Mesendoderm (in vitro differentiated cells): ENCODE measurements at regions not wholly inside any gene's neighbourhood (a gene's known extent, or its start where the extent isn't known, plus 50 kb on each side); places are given as distances from the start of the nearest gene placed in this dataset.

Source experiments
- DNase-seq: peaks from one replicate; pipeline ENCODE4 v3.0.0; 2013
- H2AK5ac ChIP-seq: 2 replicates; pipeline ENCODE4 v1.6.1; 2013; ENCODE audit warnings: low read length, inconsistent platforms
- H2BK120ac ChIP-seq: 2 replicates; pipeline ENCODE4 v1.6.1; 2013; ENCODE audit warnings: low read depth, mild to moderate bottlenecking, low read length, moderate library complexity, mixed read lengths
- H2BK15ac ChIP-seq: replicated peaks from 2 replicates; pipeline ENCODE4 v1.6.1; 2013; ENCODE audit warnings: low read depth, mild to moderate bottlenecking, moderate library complexity
- H2BK5ac ChIP-seq: 2 replicates; pipeline ENCODE4 v1.6.1; 2013; ENCODE audit warnings: low read length, inconsistent platforms
- H3K18ac ChIP-seq: 2 replicates; pipeline ENCODE4 v1.6.1; 2013; ENCODE audit warnings: mild to moderate bottlenecking, low read length, mixed read lengths
- H3K23ac ChIP-seq: one replicate; pipeline ENCODE4 v1.6.1; 2013; ENCODE audit warnings: low read length
- H3K27ac ChIP-seq: 2 replicates; pipeline ENCODE4 v1.5.1; 2013; ENCODE audit warnings: low read depth, mild to moderate bottlenecking, inconsistent platforms, low read length, moderate library complexity
- H3K27me3 ChIP-seq: 2 replicates; pipeline ENCODE4 v1.6.1; 2013; ENCODE audit warnings: low read length, control low read depth, mild to moderate bottlenecking, inconsistent platforms; ENCODE audit not compliant: insufficient read depth, poor library complexity
- H3K36me3 ChIP-seq: 2 replicates; pipeline ENCODE4 v1.6.1; 2013; ENCODE audit warnings: low read length, inconsistent platforms; ENCODE audit not compliant: control insufficient read depth, insufficient read depth
- H3K4ac ChIP-seq: one replicate; pipeline ENCODE4 v1.6.1; 2013; ENCODE audit warnings: low read depth, mild to moderate bottlenecking, low read length, moderate library complexity
- H3K4me1 ChIP-seq: 2 replicates; pipeline ENCODE4 v1.6.1; 2013; ENCODE audit warnings: low read depth, low read length, inconsistent platforms; ENCODE audit not compliant: control insufficient read depth
- H3K4me2 ChIP-seq: 2 replicates; pipeline ENCODE4 v1.6.1; 2013; ENCODE audit warnings: low read length
- H3K4me3 ChIP-seq: 2 replicates; pipeline ENCODE4 v1.5.1; 2013; ENCODE audit warnings: mild to moderate bottlenecking, low read length
- H3K56ac ChIP-seq: one replicate; pipeline ENCODE4 v1.6.1; 2013; ENCODE audit warnings: low read length
- H3K79me1 ChIP-seq: 2 replicates; pipeline ENCODE4 v1.6.1; 2013; ENCODE audit warnings: low read length, inconsistent platforms
- H3K79me2 ChIP-seq: 2 replicates; pipeline ENCODE4 v1.6.1; 2013; ENCODE audit warnings: mild to moderate bottlenecking, low read length; ENCODE audit not compliant: control insufficient read depth, insufficient read depth
- H3K9ac ChIP-seq: 2 replicates; pipeline ENCODE4 v1.6.1; 2013; ENCODE audit warnings: low read length, inconsistent platforms
- H4K5ac ChIP-seq: one replicate; pipeline ENCODE4 v1.6.1; 2013; ENCODE audit warnings: low read length
- H4K8ac ChIP-seq: one replicate; pipeline ENCODE4 v1.6.1; 2013; ENCODE audit warnings: low read depth, mild to moderate bottlenecking, control low read depth, low read length, moderate library complexity
- WGBS: extraction: QIAGEN DNeasy Blood & Tissue Kit; methylation state at CpG from one replicate; pipeline ENCODE4 v1.1.7; 2013; ENCODE audit warnings: low lambda C conversion rate, missing lambda C conversion rate; ENCODE audit not compliant: insufficient coverage; ENCODE audit errors: extremely low coverage; 5-methylcytosine and 5-hydroxymethylcytosine counted together

DNA sequence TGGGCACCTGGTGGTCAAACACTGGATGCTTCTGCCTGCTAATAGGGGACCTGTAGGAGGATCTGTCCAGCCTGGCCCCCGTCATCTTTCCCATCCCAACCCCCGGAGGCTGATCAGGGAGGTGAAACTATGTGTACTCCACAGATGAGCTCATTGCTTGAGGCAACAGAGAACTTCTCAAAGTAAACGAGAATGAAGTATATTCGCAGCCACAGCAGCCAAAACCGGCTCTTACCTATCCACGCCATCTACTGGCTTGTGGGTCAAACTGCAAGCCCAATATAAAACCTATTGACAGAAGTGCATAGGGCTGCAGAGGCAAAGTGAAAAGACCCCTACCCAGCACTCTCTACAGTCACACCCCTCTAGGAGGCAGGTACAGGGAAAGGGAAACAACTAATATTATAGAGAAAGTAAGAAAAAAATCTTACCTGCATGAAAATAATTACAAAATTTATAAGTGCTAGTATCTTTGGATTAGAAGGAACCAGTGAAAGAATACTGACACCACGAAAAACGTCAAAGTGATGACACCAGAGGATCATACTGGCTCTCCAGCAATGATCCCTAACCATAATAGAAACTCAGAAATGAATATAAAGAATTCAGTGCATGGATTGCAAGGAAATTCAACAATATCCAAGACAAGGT, 973.5 kb downstream of the ANKRD7 start:
- no peaks in the 10 kb centered on the region for H3K4me1 ChIP-seq
- peak overlapping the region; percentile 35 for H3K56ac ChIP-seq
- no peak overlapping the region for H3K18ac ChIP-seq
- H3K4me2 ChIP-seq: no peak overlapping the region
- H3K4me3 ChIP-seq: no peak overlapping the region
- no peaks in the 10 kb centered on the region for H3K36me3 ChIP-seq
- H3K79me2 ChIP-seq: no peaks in the 10 kb centered on the region
- H2BK120ac ChIP-seq: no peak overlapping the region
- H3K27me3 ChIP-seq: no peaks in the 10 kb centered on the region
- peak; percentile 85 for DNase-seq
- H3K23ac ChIP-seq: no peak overlapping the region
- H4K8ac ChIP-seq: no peak overlapping the region
- H2BK15ac ChIP-seq: no peak overlapping the region
- H4K5ac ChIP-seq: no peak overlapping the region
- no peaks in the 10 kb centered on the region for H3K79me1 ChIP-seq
- H3K27ac ChIP-seq: no peak overlapping the region
- no peak overlapping the region for H3K9ac ChIP-seq
- no peak overlapping the region for H3K4ac ChIP-seq
- H2AK5ac ChIP-seq: no peak overlapping the region
- no peak overlapping the region for H2BK5ac ChIP-seq
- WGBS: no CpG with 5 or more reads among the region's 8 CpGs

DNA sequence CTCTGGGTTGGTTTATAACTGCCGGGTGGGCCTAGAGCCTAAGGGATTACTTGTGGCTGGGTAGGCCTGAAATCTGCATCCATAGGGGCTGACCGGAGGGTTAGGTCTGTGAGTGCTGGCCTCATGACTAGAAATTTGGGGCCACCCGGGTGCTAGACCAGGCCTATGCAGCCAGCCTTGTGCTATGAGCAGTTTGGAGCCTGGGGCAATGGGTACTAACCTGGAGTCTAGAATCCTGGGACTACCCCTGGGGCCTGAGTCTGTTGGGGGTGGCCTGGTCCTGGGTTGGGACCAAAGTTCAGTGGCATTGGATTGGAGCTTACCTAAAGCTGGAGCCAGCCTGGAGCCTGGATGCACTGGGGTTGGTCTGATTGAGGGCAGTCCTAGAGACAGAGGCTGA, 995.2 kb downstream of the ANKRD7 start:
- Histone ChIP-seq H2BK120ac (no peak overlapping the region), H3K27ac (no peak overlapping the region), H2AK5ac (no peak overlapping the region), H2BK5ac (no peak overlapping the region), H3K4me1 (no peaks in the 10 kb centered on the region), H3K4me3 (no peak overlapping the region), H4K8ac (no peak overlapping the region), H3K79me1 (no peaks in the 10 kb centered on the region), H3K9ac (no peak overlapping the region), H3K56ac (no peak overlapping the region), H4K5ac (no peak overlapping the region), H3K4ac (no peak overlapping the region), H3K79me2 (no peaks in the 10 kb centered on the region), H2BK15ac (no peak overlapping the region), H3K23ac (no peak overlapping the region), H3K18ac (no peak overlapping the region), H3K27me3 (no peaks in the 10 kb centered on the region), H3K4me2 (no peak overlapping the region), H3K36me3 (no peaks in the 10 kb centered on the region)
- no CpG with 5 or more reads among the region's 3 CpGs for WGBS
- no peak for DNase-seq

DNA sequence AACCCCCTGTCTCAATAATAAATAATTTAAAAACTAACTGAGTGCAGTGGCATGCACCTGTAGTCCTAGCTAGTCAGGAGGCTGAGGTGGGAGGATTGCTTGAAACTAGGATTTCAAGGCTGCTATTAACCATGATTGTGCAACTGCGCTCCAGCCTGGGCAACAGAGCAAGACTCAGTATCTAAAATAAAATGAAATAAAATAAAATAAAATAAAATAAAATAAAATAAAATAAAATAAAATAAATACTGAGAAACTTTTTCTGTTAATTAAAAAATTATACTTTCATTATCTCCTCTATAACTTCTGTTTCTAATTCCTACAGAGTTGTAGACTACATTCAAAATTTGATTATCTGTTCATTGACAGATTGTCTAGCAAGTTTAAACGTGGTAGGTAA, 999.4 kb downstream of the ANKRD7 start:
- no peaks in the 10 kb centered on the region for H3K36me3 ChIP-seq
- H3K4ac ChIP-seq: no peak overlapping the region
- no peak overlapping the region for H3K23ac ChIP-seq
- no peak overlapping the region for H2BK15ac ChIP-seq
- H3K9ac ChIP-seq: no peak overlapping the region
- no peak overlapping the region for H3K18ac ChIP-seq
- H3K27ac ChIP-seq: no peak overlapping the region
- no peak overlapping the region for H2AK5ac ChIP-seq
- no peak overlapping the region for H3K4me3 ChIP-seq
- no peaks in the 10 kb centered on the region for H3K27me3 ChIP-seq
- no CpG with 5 or more reads among the region's 2 CpGs for WGBS
- H4K8ac ChIP-seq: no peak overlapping the region
- no peaks in the 10 kb centered on the region for H3K4me1 ChIP-seq
- no peak overlapping the region for H4K5ac ChIP-seq
- H3K4me2 ChIP-seq: no peak overlapping the region
- no peaks in the 10 kb centered on the region for H3K79me1 ChIP-seq
- no peak overlapping the region for H2BK120ac ChIP-seq
- H2BK5ac ChIP-seq: no peak overlapping the region
- no peak overlapping the region for H3K56ac ChIP-seq
- DNase-seq: no peak
- no peaks in the 10 kb centered on the region for H3K79me2 ChIP-seq

DNA sequence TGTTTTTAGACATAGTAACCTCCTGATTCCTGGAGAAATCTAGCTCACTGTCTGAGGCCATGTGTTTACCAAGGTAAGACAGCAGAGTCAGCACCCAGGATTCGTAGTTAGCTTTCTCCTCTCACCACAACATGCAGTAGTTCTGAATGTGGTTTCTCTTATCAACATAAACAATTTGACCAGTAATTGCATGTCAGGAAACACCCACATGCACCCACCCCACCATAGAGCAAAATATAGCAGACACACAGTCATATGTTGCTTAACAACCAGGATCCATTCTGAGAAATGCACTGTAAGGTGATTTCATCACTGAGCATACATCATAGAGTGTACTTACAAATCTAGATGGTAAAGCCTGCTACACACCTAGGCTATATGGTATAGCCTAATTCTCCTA, 1004.0 kb downstream of the ANKRD7 start:
- no peak overlapping the region for H3K27ac ChIP-seq
- H3K27me3 ChIP-seq: no peaks in the 10 kb centered on the region
- H4K5ac ChIP-seq: no peak overlapping the region
- no peak overlapping the region for H2AK5ac ChIP-seq
- no peak overlapping the region for H3K4me2 ChIP-seq
- no peak for DNase-seq
- H3K4me1 ChIP-seq: no peaks in the 10 kb centered on the region
- no CpG with 5 or more reads among the region's 1 CpG for whole genome bisulfite sequencing
- H3K23ac ChIP-seq: no peak overlapping the region
- no peak overlapping the region for H3K9ac ChIP-seq
- no peak overlapping the region for H3K4ac ChIP-seq
- H2BK15ac ChIP-seq: no peak overlapping the region
- H3K18ac ChIP-seq: no peak overlapping the region
- H2BK120ac ChIP-seq: no peak overlapping the region
- no peak overlapping the region for H2BK5ac ChIP-seq
- no peaks in the 10 kb centered on the region for H3K79me2 ChIP-seq
- no peak overlapping the region for H3K4me3 ChIP-seq
- no peak overlapping the region for H3K56ac ChIP-seq
- no peaks in the 10 kb centered on the region for H3K79me1 ChIP-seq
- no peaks in the 10 kb centered on the region for H3K36me3 ChIP-seq
- H4K8ac ChIP-seq: no peak overlapping the region

DNA sequence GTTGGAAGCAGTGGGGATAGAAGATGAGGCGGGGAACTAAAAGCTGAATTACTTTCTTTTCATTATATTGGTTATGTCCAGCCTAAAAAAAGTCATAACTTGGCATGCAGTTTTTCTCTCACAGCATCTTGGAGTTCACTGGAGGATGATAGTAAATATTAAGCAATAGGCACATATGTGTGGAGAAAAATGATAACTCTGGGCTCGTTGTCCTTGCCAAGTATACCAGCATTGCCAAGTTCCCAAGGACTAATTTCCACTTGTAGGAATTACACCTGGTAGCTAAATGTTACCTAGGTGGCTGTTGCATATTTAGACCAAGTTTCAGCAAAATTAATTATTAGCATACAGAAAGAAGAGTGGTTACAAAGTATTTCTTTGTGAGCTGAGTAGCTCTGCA, 1007.6 kb downstream of the ANKRD7 start:
- no CpG with 5 or more reads among the region's 2 CpGs for WGBS

DNA sequence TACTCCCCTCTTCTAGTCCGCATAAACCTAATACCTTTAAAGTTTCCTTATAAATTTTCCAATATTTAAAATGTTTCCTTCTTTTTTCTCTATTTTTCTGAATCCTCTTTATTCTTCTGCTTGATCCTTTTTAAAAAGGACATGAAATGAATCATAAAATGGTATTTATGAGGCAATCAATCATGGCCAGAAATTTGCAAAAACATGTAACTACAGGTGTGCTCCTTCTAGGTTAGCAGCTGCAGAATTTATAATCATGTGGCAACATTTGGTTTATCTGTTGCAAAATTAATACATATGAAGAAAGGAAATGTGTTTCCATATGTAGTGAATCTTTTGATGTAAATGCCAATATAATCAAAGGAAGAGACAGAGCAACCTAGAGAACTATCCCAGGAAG, 1008.5 kb downstream of the ANKRD7 start:
- H2AK5ac ChIP-seq: no peak overlapping the region
- H4K5ac ChIP-seq: no peak overlapping the region
- no peaks in the 10 kb centered on the region for H3K79me2 ChIP-seq
- WGBS: no CpG with 5 or more reads among the region's 1 CpG
- no peak for DNase-seq
- H3K18ac ChIP-seq: no peak overlapping the region
- no peak overlapping the region for H3K9ac ChIP-seq
- no peaks in the 10 kb centered on the region for H3K79me1 ChIP-seq
- no peaks in the 10 kb centered on the region for H3K27me3 ChIP-seq
- no peak overlapping the region for H2BK5ac ChIP-seq
- H3K4ac ChIP-seq: no peak overlapping the region
- H3K4me1 ChIP-seq: no peaks in the 10 kb centered on the region
- H3K4me3 ChIP-seq: no peak overlapping the region
- H3K23ac ChIP-seq: no peak overlapping the region
- no peak overlapping the region for H4K8ac ChIP-seq
- H3K4me2 ChIP-seq: no peak overlapping the region
- H3K36me3 ChIP-seq: no peaks in the 10 kb centered on the region
- no peak overlapping the region for H2BK15ac ChIP-seq
- no peak overlapping the region for H2BK120ac ChIP-seq
- no peak overlapping the region for H3K27ac ChIP-seq
- H3K56ac ChIP-seq: no peak overlapping the region

More for the DNA sequence above, 1007.6 kb downstream of the ANKRD7 start:
- Histone ChIP-seq H3K56ac (no peak overlapping the region), H4K5ac (no peak overlapping the region), H3K4ac (no peak overlapping the region), H3K18ac (no peak overlapping the region), H3K27me3 (no peaks in the 10 kb centered on the region), H3K27ac (no peak overlapping the region), H2AK5ac (no peak overlapping the region), H2BK120ac (no peak overlapping the region), H3K79me2 (no peaks in the 10 kb centered on the region), H3K36me3 (no peaks in the 10 kb centered on the region), H3K9ac (no peak overlapping the region), H3K4me1 (no peaks in the 10 kb centered on the region), H3K4me2 (no peak overlapping the region), H2BK5ac (no peak overlapping the region), H3K4me3 (no peak overlapping the region), H2BK15ac (no peak overlapping the region), H4K8ac (no peak overlapping the region), H3K79me1 (no peaks in the 10 kb centered on the region), H3K23ac (no peak overlapping the region)
- DNase-seq: no peak
